SK-N-MC (cell line): ENCODE measurements at regions not wholly inside any gene's neighbourhood (a gene's known extent, or its start where the extent isn't known, plus 50 kb on each side); places are given as distances from the start of the nearest gene placed in this dataset.
"Not testable (repeated sequence)": the region's sequence is repeated elsewhere in the genome, so short reads cannot be mapped to it uniquely, and the experiment has no call there.

Experiments
- DNase-seq: peaks from one replicate; pipeline ENCODE4 v3.0.0-alpha.2; 2011; ENCODE audit warnings: low read depth, low spot score
- H3K27ac ChIP-seq: fragments of 200-600 bp; sonication (generic); 2 replicates; pipeline ENCODE4 v1.5.1; 2016; ENCODE audit warnings: mixed run types
- H3K36me3 ChIP-seq: fragments of 200-600 bp; sonication (generic); 2 replicates; pipeline ENCODE4 v1.6.1; 2017; ENCODE audit warnings: antibody characterized with exemption, low read length, mixed read lengths; ENCODE audit not compliant: insufficient read depth
- H3K4me3 ChIP-seq: fragments of 200-600 bp; sonication (generic); 2 replicates; pipeline ENCODE4 v1.5.1; 2016
- H3K9ac ChIP-seq: fragments of 200-600 bp; sonication (generic); 2 replicates; pipeline ENCODE4 v1.8.0; 2017; ENCODE audit warnings: mixed run types, mixed read lengths; ENCODE audit not compliant: insufficient read length
- H3K9me3 ChIP-seq: fragments of 200-600 bp; sonication (generic); 2 replicates; pipeline ENCODE4 v1.6.1; 2017; ENCODE audit warnings: low read depth, mild to moderate bottlenecking, antibody characterized with exemption, low read length, moderate library complexity, mixed read lengths
- EZH2 ChIP-seq: fragments of 200-600 bp; sonication (generic); IDR thresholded peaks from one replicate; pipeline ENCODE4 v1.6.1; 2017; ENCODE audit warnings: antibody characterized with exemption
- FOXP2 ChIP-seq: optimal IDR thresholded peaks from 2 replicates; pipeline ENCODE3; 2011; ENCODE audit warnings: mild to moderate bottlenecking, moderate library complexity; ENCODE audit not compliant: insufficient read depth; ENCODE audit errors: extremely low read length, control extremely low read depth
- POLR2AphosphoS5 ChIP-seq: IDR thresholded peaks from 2 replicates; pipeline ENCODE4 v1.6.1; 2012; ENCODE audit warnings: mild to moderate bottlenecking, low read depth, low read length, borderline replicate concordance

GRCh38 chr5:37929791-37930190 lies 90.0 kb upstream of the GDNF start:
- Histone ChIP-seq H3K9me3 (no peaks in the 10 kb centered on the region), H3K4me3 (no peak overlapping the region), H3K9ac (no peak overlapping the region), H3K36me3 (no peaks in the 10 kb centered on the region), H3K27ac (no peak overlapping the region)
- no peak for DNase-seq
- no peak for TF ChIP-seq FOXP2
- no peak for TF ChIP-seq EZH2
- TF ChIP-seq POLR2AphosphoS5 = no peak

DNA sequence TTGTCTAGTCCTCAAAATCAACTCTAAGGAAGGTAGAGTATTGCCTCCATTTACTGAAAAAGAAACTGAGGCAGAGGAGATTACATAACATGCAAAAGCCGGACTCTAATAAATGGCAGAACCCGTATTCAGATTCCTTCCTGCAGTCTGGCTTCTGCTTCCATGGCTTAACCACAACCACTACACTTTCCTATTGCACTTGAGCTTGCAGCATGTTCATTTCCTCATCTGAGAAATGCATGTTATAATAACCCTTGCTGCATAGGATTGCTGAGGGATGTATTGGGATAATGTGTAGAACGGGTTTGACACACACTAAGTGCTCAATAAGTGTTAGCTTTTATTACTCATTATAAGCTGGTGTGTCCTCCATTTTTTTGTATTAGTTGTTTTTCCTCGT lies 87.9 kb upstream of the GDNF start:
- H3K27ac ChIP-seq, H3K4me3 ChIP-seq, H3K36me3 ChIP-seq, H3K9ac ChIP-seq, H3K9me3 ChIP-seq, DNase-seq: not testable (repeated sequence)

- DNase-seq = no peak
- Histone ChIP-seq H3K36me3 (no peaks in the 10 kb centered on the region), H3K27ac (no peak overlapping the region), H3K4me3 (no peak overlapping the region), H3K9ac (no peak overlapping the region), H3K9me3 (no peaks in the 10 kb centered on the region)
- no peak for TF ChIP-seq POLR2AphosphoS5
- no peak for TF ChIP-seq EZH2
- TF ChIP-seq FOXP2 = no peak
Measured at GRCh38 chr5:37926732-37927131, 86.9 kb upstream of the GDNF start.

DNA sequence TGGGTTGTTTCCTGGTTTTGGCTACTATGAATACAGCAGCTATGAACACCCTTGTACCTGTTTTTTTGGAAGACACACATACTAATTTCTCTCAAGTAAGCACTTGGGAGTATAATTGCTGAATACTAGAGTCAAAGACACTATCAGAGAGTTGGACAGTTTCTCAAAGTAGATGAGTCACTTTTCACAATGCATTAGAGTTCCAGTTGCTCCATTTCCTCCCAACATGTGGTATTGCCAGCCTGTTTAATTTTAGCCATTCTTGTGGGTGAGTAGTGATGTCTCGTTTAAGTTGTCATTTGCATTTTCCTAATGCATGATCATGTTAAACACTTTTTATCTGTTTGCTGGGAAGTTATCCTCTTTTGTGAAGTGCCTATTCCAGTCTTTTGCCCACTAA lies 81.6 kb upstream of the GDNF start:
- Histone ChIP-seq H3K9ac (no peak overlapping the region), H3K4me3 (no peak overlapping the region), H3K36me3 (no peaks in the 10 kb centered on the region), H3K9me3 (no peaks in the 10 kb centered on the region), H3K27ac (no peak overlapping the region)
- TF ChIP-seq EZH2 = no peak
- TF ChIP-seq FOXP2 = no peak
- TF ChIP-seq POLR2AphosphoS5 = no peak
- DNase-seq = no peak

GRCh38 chr5:37918424-37918823 lies 78.6 kb upstream of the GDNF start:
- Histone ChIP-seq H3K4me3 (no peak overlapping the region), H3K27ac (no peak overlapping the region), H3K9ac (no peak overlapping the region), H3K36me3 (no peaks in the 10 kb centered on the region), H3K9me3 (no peaks in the 10 kb centered on the region)
- DNase-seq = no peak
- TF ChIP-seq POLR2AphosphoS5 (no peak), EZH2 (no peak), FOXP2 (no peak)

- H3K36me3 ChIP-seq = no peaks in the 10 kb centered on the region
- H3K9me3 ChIP-seq = no peaks in the 10 kb centered on the region
- H3K4me3 ChIP-seq = no peak overlapping the region
- no peak for DNase-seq
- TF ChIP-seq POLR2AphosphoS5 (no peak), EZH2 (no peak), FOXP2 (no peak)
- no peak overlapping the region for H3K27ac ChIP-seq
- no peak overlapping the region for H3K9ac ChIP-seq
Measured at GRCh38 chr5:37916525-37916924, 76.7 kb upstream of the GDNF start.

- H3K27ac ChIP-seq = peak overlapping the region; percentile 67; the same call in 1 of the 2 replicates
- H3K4me3 ChIP-seq = peak overlapping the region; percentile 36
- no peak overlapping the region for H3K9ac ChIP-seq
- TF ChIP-seq POLR2AphosphoS5 (no peak), FOXP2 (no peak), EZH2 (no peak)
- H3K9me3 ChIP-seq = no peaks in the 10 kb centered on the region
- DNase-seq = peak; percentile 40
- H3K36me3 ChIP-seq = no peaks in the 10 kb centered on the region
Measured at GRCh38 chr5:37915097-37915736, 75.4 kb upstream of the GDNF start.

DNA sequence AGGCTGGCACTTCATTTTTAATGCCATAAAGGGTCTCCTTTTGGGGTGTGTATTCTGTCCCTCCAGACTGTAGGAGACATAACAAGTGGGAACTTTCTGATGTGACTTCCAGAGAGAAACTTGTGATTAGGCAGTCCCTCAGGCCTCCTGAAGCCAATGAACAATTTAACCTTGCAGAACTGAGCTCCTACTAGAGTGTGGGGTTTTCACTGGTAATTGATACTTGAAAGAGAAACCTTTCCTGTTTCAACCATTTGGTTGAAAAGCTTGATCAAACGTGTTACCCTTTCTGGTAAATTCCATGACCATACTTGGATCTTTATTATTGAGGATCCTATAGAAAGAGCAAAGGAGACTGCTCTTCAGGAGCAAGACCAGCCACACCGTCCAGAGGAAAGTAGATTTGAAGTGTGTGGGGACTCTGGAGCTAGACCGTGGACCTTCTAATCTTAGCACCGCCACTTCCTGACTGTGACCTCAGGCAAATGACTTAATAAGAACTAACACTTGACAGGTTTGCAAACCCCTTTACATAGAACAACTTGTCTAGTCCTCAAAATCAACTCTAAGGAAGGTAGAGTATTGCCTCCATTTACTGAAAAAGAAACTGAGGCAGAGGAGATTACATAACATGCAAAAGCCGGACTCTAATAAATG lies 69.9 kb upstream of the GDNF start:
- H3K9ac ChIP-seq, H3K27ac ChIP-seq, DNase-seq, H3K36me3 ChIP-seq, H3K9me3 ChIP-seq, H3K4me3 ChIP-seq: not testable (repeated sequence)

- no peak overlapping the region for H3K27ac ChIP-seq
Measured at GRCh38 chr5:37906416-37906815, 66.6 kb upstream of the GDNF start.

More at GRCh38 chr5:37906416-37906815, 66.6 kb upstream of the GDNF start:
- no peaks in the 10 kb centered on the region for H3K9me3 ChIP-seq
- no peak for DNase-seq
- TF ChIP-seq EZH2 = no peak
- no peak for TF ChIP-seq POLR2AphosphoS5
- TF ChIP-seq FOXP2 = no peak
- no peak overlapping the region for H3K9ac ChIP-seq
- no peaks in the 10 kb centered on the region for H3K36me3 ChIP-seq
- no peak overlapping the region for H3K4me3 ChIP-seq
